ENCODE measurements at regions not wholly inside any gene's neighbourhood (a gene's known extent, or its start where the extent isn't known, plus 50 kb on each side); places are given as distances from the start of the nearest gene placed in this dataset.
"Not testable (repeated sequence)": the region's sequence is repeated elsewhere in the genome, so short reads cannot be mapped to it uniquely, and the experiment has no call there.

DNA sequence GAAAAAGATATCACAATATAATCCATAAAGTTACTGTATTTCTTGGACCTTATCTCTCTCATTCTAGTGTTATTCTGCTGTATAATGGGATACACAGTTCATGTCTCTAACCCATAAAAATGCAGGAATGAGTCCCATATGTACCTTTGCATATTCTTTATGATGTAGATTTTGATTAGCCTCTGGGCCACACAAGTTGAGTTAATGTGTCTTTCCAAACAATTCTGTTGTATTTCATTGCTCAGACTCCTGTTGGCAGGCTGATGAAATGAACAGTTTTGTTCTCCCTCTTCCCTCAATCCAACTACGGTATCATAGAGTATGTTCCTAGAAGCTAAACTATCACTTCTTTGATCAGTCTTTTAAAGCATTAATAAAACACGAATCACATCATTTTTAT, 113.2 kb upstream of the SATB2 start:
- no peak for DNase-seq (ENCODE audit: low spot score)

DNA sequence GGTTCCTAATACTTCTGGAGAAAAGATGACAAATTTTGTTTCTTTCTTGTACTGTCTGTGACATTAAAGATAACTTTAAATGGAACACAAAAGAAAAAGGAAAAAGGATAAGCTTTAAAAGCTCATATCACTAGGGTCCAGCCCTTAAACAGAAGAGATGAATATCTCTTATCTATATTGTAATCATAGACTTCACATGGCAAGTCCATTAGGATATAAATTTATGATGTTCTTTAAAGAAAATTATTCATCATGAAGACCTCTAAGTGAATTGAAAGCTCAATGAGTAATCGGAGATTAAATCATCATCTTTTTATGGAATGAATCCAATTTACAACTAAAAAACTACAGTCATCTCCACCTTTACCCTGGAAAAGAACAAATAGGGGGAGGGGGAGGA, 111.6 kb upstream of the SATB2 start:
- no peak for DNase-seq (ENCODE audit: low spot score)

DNA sequence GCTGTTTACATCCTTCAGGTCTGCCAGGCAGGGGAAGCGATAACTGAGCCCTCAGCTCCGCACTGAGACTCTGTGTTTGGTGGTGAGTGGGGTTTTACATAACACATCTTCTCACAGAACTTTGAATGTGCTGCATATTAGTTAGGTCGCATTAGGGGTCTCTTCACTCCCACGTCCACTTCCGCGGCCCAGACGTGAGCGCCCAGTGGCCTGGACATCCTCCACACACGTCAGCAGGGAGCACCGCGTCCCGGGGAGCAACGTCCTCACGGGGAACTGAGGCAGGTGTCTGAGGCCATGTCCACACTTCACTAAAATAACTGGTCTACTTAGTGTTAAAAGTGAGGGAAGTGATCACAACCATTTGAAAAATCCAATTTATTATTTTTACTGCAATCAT, 100.4 kb upstream of the SATB2 start:
- DNase-seq (ENCODE audit: low spot score): no peak

DNA sequence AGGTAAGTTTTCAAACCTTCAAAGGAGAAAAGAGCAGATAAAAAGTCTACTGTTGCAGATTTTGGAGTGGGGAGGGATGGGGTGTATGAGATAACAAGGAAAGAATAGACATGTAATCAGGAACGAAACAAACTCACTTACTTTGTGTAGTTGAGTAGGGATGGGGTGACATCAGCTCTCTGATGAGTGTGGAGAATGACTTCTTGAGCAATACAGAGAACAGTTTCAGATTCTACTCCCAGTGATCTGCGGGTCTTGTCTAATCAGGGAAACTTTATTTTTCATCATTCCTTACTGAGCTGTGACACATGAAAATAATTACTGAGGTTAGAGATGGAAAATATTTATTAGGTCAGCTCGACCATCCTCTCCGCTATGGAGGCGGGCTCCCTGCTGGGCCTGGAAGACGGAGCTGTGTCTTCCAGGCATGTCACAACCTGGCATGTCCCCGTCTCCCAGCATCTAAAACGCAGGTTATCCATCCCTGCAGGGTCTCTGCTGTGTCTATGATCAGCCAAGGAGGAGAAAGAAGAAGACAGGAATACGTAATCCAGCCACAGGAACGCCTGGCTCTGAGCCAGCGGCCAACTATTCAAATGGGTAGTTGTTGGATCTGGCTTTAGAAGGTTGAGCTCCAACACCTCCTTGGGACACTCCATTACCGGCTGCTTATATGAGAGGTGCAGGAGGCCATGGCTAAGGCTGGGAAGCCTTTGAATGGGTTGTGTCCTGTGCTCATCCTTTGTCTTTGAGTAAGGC, 99.0 kb upstream of the SATB2 start:
- DNase-seq (ENCODE audit: low spot score): no peak

DNA sequence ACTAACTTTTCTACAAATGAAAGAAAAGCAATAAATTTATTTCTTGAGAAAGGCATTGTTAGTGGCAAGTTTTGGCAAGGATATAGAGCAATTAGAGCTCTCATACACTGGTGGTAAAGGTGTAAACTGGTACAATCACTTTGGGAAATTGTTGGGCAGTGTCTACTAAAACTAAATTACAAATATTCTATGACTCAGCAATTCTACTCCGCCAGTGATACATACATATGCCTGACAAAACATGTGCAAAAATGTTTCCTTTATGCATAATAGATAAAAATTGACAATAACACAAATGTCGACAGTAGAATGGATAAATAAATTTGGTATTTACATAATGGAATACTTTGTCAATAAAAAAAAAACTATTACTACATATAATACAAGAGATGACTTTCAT, 96.3 kb upstream of the SATB2 start:
- no peak for DNase-seq (ENCODE audit: low spot score)

DNA sequence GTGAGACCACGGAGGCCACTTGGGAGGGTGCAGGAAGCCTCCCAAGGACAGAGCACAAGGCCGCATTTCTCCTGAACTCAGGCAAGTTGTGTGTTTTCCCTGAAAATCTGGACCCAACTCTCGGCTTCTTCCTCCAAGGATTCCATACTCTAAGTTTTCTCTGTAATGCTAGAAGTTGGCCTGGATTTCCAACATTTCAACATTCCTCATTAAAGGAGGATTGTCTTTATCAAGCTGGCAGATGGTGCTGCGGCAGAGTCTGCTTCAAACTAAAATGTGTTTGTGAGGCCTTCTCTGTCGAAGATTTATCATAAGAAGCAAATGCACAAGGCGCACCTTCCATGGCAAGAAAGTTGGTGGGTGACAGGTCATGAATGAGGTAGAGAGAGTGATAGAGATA, 94.4 kb upstream of the SATB2 start:
- DNase-seq (ENCODE audit: low spot score): no peak

DNA sequence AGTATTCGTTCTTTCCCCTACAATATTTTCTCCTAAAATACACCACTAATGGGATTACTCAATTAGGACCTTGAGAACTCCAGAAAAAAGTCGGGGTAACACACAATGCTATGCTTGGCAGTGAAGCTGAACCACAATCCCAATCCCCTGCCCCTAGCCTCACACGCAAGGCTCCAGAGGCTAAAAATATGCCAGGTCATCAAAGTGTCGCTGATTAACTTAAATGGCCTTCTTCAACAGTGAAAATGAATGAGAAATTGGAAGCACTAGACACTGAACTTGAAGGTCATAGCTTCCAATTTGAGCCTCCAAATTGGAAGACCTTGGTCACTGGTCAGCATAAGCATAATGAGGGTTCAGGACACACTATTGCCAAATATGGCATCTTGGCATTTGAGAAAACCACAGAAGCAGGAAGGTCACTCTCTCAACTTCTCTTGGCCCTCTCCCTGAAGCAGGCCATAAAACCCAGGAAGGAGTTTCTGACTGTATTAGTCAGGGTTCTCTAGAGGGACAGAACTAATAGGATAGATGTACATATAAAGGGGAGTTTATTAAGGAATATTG, 86.0 kb upstream of the SATB2 start:
- no peak for DNase-seq (ENCODE audit: low spot score)

DNA sequence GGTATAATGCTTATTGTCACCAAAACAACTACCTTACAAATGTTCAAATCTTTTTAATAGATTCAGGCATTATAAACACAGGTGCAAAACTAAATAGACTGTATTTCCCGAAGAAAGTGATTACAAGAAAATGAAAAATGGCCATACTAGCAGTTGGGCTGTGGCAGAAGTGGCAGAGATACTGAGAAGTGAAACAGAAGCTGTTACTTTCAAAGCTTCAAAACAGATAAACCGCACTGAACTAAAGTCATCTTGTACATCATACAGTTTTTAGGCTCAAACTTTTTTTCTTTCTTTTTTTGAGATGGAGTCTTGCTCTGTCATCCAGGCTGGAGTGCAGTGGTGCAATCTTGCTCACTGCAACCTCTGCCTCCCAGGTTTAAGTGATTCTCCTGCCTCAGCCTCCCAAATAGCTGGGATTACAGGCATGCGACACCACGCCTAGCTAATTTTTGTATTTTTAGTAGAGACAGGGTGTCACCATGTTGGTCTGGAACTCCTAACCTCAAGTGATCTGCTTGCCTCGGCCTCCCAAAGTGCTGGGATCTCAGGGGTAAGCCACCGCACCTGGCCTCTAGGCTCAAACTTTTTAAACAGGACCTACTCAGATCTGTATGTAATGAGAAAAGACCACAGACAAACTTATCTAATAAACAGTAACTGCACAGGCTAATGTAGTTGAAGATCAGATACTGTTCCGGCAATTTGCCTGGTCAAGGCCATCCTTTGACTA, 77.9 kb upstream of the SATB2 start:
- DNase-seq (ENCODE audit: low spot score): no peak

DNA sequence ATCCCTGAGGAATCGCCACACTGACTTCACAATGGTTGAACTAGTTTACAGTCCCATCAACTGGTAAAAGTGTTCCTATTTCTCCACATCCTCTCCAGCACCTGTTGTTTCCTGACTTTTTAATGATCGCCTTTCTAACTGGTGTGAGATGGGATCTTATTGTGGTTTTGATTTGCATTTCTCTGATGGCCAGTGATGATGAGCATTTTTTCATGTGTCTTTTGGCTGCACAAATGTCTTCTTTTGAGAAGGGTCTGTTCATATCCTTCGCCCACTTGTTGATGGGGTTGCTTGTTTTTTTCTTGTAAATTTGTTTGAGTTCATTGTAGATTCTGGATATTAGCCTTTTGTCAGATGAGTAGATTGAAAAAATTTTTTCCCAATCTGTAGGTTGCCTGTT, 76.1 kb upstream of the SATB2 start:
- DNase-seq (ENCODE audit: low spot score): not testable (repeated sequence)

DNA sequence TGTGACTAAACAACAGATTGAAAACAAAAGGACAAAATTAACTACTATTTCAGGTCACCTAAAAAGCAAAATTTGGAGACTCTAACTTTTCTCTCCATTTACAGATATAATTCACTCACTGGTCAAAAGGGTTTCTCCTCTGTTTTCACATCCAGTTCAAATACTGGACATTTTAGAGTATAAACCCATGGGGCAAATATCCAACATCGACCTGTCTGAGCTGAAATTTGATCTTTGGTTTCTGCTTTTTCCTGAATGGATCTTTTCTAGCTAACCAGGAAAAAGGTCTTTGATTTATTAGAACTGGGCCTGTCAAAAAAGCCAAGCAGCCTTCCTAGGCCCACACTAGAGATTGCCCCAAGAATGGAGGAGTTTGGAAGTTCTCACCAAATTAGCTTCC, 69.3 kb upstream of the SATB2 start:
- no peak for DNase-seq (ENCODE audit: low spot score)

DNA sequence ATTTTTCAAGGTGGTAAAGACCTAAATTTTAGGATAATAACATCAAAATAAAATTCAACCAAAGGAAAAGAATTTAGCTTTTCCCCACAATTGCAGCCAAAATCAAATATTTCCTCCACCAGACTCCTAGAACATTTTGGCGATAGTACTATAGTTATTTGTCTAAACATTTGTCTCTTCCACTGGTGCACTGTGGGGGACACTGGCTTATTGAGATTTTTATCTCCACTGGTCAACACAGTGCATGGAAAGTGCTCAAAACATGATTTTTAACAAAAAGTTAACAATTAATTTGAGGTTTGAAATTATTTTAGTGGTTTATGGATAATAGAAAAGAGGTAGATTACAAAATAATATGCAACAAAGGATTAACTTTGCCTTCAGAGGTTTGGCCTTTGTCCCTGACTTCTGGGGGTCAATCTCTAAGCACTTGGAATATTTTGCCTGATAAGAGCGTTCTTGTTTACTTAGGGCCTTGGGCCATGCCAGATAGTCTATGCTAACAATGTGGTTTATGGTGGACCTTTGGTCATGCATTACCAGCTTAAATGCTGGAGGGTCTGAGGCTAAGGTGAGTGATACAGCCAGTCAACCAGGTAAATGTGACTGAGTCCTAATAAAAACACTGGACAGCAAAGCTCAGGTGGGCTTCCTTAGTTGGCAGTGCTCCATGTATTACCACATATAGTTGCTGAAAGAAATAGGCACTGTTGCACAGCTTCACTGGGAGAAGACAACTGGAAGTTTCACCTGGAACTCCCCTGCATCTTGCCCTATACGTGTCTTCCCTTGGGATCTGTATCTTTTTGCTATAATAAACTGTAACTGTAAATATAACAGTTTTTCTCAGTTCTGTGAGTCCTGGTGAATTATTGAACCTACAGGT, 67.2 kb upstream of the SATB2 start:
- no peak for DNase-seq (ENCODE audit: low spot score)

DNA sequence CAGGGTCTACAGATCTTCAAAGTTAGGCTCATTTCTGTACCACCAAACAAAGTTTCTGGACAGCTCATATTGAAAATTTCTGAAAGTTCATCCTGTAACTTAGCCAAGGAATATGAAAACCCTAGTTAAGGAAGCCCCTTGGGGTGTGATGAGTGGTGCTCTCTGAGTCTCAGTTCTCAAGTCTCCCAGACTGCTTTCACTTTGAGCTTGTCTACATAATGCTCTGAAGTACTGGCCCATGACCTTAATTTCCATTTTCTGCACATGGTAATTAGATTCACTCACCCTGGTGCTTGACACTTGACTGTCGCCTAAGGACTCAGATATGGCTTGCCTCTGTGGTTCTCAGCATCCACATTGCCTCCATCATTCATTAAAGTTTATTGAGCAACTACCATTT, 51.7 kb upstream of the SATB2 start:
- no peak for DNase-seq (ENCODE audit: low spot score)

Measured in HT-29 (cell line).